C4-2B (cell line): ENCODE measurements at regions not wholly inside any gene's neighbourhood (a gene's known extent, or its start where the extent isn't known, plus 50 kb on each side); places are given as distances from the start of the nearest gene placed in this dataset.

ENCODE experiments used
- ZFX ChIP-seq: fragments of 450-650 bp; IDR thresholded peaks from 2 replicates; pipeline ENCODE4 v1.6.1; 2017
- TF ChIP-seq, protein P1 (sequence below): fragments of 450-650 bp; conservative IDR thresholded peaks from 2 replicates; pipeline ENCODE4 v1.5.1; 2017; ENCODE audit warnings: mild to moderate bottlenecking

DNA sequence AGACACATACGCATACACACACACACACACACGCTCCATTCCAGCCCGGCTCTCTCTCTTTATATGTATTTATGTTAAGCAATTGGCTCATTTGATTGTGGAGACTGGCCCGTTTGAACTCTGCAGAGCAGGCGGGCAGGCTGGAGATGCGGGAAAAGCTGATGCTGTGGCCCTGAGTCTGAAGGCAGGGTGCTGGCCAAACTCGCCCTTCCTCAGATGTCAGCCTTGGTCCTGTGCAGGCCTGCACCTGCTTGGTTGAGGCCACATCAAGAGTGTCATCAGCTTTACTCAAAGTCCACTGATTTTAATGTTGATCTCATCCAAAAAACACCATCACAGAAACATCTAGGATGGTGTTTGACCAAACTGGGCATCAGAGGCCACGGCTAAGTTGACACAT lies 569.3 kb downstream of the TBC1D22A start:
- TF ChIP-seq, protein P1, sequence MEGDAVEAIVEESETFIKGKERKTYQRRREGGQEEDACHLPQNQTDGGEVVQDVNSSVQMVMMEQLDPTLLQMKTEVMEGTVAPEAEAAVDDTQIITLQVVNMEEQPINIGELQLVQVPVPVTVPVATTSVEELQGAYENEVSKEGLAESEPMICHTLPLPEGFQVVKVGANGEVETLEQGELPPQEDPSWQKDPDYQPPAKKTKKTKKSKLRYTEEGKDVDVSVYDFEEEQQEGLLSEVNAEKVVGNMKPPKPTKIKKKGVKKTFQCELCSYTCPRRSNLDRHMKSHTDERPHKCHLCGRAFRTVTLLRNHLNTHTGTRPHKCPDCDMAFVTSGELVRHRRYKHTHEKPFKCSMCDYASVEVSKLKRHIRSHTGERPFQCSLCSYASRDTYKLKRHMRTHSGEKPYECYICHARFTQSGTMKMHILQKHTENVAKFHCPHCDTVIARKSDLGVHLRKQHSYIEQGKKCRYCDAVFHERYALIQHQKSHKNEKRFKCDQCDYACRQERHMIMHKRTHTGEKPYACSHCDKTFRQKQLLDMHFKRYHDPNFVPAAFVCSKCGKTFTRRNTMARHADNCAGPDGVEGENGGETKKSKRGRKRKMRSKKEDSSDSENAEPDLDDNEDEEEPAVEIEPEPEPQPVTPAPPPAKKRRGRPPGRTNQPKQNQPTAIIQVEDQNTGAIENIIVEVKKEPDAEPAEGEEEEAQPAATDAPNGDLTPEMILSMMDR: no peak
- TF ChIP-seq ZFX: no peak
